HG02678 (cell line): ENCODE measurements at regions not wholly inside any gene's neighbourhood (a gene's known extent, or its start where the extent isn't known, plus 50 kb on each side); places are given as distances from the start of the nearest gene placed in this dataset.

ENCODE experiments used
- ATAC-seq: cut with Tn5 transposase; IDR thresholded peaks from one replicate; pipeline ENCODE4 v1.9.1; 2021; ENCODE audit warnings: mild to moderate bottlenecking, moderate library complexity; ENCODE audit not compliant: unreplicated experiment

DNA sequence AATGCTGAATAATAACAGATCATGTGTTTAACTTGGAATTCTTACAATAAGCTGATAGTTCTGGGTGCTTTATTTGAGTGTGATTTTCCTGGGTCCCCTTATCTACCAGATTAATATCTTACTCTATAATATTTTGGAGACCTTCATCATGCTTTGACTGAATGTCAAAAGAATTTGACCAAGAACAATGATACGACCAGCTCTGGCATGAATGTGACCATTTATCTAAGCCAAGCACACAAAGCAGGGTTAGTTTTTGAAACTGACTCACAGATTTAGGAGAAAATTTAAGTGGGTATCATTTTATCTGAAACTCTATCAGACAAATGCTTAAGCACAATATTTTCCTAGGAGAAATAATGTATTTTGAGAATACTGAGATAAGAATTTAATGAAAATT, 677.0 kb downstream of the NYAP2 start:
- ATAC-seq = no peak

DNA sequence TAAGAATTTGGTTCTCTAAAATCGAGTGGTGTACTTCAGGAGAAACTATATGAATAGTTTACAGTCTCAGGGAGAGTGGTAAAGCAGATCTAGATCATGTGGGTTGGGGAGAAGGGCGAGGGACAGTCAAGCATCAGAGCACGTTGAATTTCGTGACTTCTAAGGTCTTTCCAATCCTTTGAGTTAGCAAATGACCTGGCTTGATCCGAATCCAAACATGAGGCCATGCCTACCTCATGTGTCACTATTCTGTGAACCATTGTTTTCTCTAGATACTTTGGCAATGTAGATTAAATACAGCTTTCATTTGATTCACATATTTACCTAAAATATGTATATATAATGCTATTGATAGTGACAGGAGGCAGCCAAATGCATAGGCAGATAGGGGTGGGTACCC, 674.9 kb downstream of the NYAP2 start:
- ATAC-seq = no peak

DNA sequence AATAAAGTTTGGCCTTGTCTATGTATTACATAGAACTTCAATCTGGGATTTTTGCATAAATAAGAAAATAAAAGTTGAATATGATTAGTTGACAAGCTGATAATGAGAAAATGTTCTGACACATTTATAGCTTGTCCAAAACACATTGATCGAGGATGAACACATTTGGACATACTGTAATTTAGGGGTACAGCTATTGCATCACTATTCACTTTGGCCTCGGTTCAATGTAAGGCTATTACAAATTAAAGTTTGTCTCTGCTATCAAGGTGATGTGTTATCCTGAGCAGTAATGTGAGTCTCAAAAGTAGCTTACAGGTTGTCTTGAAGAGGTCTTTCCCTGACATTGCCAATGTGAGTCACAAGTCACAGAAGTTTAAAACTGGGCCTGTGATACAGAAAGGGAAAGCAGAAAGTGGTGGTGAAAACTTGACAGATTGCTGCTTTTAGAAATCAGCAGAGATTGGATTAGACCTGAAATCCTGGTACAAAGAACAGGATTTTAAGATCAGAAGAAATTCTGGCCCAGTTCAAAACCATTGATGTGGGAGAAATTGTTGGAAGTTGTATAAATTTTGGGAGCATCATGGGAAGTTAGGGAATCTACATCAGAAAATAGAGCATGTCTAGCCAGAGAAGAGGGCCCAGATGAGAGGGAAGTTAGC, 674.1 kb downstream of the NYAP2 start:
- ATAC-seq = no peak

DNA sequence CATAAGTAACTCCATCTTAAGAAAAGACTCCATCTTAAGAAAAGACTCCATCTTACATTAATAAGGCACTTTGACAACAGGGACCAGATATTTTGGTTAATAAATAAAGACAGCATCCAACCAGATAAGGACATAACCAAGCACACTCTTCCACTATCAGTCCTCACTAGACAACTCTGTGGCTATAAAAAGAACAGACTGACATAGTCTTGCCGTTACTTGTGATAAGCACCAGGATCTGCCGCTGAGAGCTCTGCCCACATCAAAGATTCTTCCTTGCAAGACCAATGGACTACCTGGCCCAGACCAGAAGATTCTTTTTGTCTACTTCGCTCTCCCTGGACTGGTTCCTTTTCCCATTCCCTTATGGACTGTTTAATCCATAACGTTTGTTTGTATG, 667.4 kb downstream of the NYAP2 start:
- no peak for ATAC-seq

DNA sequence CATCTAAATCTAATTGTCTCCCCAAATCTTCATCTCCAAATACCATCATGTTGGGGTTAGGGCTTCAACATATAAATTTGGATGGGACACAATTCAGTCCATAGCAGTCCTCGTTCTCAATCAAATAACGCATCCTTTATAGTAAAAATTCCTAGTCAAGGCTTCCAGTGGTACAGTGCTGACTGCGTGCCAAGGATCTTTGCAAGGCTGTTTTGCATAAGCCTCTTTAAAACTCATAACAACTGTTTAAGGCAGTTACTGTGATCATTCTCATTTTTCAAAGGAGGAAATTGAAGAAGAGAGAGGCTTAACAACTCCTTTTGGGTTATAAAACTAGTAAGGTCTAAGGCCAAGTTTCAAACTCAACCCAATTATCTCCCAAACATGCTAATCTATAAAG, 666.9 kb downstream of the NYAP2 start:
- no peak for ATAC-seq

DNA sequence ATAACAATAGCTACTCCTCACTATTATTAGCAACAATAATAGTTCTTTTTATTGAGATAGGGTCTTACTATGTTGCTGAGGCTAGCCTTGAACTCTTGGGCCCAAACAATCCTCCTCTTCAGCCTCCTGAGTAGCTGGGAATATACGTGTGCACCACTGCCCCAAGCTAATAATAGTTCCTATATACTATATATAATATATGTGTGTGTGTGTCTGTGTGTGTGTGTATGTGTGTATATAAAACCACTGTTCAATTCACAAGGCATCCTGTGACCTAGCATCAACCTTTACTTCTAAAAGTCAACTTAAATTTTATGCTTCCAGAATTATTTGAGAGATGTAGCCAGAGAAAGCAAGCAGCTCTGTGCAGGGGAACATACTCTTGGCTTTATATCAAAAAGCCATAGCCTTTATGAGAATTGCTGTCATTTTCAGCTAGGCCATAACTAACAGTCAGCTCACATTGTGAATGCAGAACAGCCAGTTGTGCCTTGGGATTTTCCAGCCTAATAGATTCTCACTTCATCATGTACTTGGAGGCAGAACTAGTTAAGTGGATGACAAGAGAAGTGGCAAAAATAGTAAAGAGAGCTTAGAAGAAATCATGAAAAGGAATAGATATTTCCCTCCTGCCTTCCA, 665.5 kb downstream of the NYAP2 start:
- ATAC-seq = no peak

DNA sequence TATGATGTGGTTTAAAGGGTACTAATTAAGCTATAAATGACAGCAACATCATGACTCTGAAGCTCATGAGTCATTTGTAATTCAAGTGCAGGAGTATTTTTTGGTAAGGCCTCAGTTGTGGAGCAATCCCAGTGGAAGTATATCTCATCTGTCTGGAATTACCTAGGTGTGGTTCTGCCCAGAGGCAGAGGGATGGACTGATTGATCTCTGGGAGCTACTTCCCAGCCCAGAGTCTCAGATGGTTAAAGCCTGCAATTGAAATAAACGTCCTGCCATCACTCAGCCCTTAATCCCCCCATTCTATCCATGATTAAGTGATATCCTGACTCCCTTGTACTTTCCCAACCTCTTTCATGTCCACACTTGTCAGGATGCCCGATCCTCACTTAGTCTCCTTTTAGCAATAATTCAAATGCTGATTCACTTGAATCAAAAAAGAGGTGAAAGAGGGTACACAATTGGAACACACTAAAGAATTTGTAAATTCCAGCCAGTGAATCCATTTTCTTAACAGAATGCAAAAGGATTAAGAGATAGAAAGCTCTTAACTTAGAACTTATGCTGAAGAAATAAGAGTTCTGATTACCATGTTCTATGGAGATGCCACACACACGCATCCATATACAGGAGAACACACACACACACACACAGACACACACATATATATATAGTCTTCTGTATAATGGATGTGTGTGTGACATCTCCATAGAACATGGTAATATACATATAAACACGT, 664.4 kb downstream of the NYAP2 start:
- ATAC-seq = no peak

DNA sequence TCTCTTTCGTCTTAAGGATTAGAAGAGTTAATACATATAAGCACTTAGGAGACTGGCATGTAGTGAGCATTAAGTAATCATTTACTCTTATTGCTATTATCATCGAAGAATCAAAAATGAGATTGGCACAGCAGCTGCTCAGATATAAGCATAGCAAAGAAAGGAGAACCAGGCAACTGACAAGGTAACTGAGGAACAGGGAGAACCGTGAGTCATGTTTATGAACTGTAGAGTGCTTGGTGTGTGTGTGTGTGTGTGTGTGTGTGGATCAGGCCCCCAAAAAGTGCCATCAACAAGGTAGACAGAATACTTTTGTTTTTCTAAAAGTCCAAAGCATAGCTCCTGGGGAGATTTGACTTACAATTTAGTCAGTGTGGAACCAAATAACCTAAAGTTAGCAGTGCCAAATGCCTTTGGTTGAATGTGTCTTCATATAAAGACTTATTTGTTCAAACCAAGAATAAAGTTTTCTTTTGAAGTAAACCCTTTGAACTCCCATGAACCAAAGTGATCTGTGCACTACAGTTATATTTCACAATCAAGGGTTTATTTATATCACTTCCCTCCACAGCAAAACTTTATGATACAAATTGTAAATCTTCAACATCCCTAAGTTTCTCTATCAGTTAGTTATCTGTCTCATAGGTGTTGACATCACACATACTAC, 660.6 kb downstream of the NYAP2 start:
- no peak for ATAC-seq

DNA sequence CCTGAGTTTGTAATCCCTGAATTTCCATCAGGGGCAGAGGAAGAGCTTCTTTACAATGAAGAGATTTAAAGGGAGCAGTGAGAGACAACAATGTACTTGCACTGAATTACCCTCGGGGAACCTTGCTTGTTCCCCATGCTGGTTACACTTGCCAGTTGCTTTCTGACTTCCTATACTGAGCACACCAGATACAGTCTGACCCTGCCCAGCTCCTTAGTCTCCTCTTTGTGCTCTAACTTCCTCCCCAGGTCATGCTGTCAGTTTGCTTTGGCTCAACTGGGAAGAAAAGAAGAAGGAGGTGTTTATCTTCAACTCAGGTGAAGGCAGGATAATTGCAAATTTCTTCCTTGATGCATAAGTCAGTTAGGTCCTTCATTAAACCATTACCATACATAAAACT, 658.4 kb downstream of the NYAP2 start:
- no peak for ATAC-seq

DNA sequence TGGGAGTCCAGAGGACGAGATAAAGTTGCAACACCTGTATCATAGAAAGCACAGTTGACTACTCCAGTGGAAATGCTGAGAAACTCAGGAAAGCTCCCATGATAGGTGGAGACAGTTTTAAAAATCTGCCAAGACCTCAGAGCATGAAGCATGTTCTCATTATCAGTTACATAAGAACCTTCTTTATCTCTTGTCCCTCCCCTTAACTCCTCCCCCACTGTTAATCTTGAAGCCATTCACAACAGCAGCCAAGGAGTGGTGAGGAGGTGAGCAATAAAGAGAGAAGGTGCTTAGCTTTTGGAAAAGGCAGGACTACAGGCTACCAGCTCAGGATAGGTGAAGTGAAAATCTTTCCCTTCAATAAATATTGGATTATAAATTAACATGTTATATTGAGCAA, 657.9 kb downstream of the NYAP2 start:
- ATAC-seq = no peak

DNA sequence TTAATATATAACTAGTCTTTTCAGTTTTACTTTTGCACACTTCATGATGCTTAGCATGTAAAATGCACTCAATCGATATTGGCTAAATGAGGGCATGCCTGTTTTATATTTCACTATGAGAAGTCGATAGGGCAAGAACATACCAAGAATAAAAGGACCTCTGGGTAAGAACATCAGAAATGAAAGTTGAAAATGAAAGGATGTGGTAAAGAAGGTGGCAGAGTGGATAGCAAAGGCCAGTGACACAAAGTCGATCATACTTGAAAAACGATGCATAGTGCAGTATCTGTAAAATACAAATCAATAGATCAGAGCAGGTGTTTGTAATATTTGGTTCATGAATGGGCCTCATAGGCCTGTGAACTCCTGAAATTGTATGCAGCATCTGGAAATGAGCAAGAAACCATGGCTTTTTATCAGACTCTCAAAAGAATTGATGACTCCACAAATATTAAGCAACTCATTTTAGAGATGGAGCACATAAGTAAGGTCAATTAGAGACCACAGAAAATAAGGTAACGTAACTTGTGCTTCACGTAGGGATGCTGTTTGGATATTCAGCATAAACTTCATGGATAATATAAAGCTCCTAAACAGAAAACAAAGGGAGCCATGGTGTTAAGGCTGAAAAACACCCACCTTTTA, 653.4 kb downstream of the NYAP2 start:
- ATAC-seq = no peak

DNA sequence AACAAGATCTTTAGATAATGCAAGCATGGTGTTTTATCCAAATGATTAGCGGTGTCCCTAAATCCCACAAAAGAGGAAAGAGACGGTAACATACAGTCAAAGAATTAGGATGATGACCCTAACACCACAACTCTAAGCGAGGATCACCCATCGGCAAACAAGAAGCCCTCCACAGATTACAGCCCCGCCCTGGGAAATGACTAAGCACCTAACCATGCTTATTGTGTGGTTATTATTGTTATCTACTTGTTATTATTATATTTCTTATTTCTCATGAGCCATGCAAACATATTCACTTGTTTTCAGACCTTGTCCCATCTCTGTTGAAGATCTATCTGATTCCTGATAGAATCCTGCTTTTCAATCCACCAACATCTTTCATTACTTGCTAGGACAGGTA, 651.3 kb downstream of the NYAP2 start:
- ATAC-seq = no peak

DNA sequence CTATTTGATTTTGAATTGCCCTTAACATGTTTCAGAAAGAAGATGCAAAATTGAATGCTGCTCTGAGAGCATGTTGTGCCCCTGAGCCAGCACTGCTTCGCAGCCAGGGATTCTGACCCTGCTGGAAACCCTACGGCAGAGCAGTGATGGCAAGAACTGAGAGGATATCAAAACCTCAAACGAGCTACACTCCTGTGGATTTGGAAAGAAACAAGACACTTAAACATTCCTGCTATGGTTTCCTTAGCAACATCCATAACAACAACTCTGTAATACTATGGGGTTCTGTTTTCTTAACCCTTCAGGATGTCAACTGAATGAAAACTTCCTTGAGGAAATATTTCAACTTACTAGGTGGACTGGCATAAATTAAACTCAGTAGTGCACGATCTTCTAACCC, 649.1 kb downstream of the NYAP2 start:
- ATAC-seq = no peak

DNA sequence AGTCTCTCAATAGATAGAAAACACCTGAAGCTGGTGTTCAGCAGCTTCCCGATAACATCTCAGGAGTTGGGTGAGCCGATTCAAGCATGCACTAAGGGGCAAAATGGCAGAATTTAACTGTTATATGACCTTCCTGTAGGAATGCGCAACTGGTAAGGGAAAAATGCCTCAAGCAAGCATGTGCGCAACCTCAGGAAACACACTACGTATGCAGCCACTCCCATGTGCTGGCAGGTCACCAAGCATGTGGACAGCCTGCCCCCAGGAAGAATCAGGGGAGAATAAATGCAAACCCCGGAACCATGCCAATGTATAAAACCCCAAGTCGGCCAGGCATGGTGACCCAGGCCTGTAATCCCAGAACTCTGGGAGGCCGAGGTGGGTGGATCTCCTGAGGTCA, 645.6 kb downstream of the NYAP2 start:
- no peak for ATAC-seq

DNA sequence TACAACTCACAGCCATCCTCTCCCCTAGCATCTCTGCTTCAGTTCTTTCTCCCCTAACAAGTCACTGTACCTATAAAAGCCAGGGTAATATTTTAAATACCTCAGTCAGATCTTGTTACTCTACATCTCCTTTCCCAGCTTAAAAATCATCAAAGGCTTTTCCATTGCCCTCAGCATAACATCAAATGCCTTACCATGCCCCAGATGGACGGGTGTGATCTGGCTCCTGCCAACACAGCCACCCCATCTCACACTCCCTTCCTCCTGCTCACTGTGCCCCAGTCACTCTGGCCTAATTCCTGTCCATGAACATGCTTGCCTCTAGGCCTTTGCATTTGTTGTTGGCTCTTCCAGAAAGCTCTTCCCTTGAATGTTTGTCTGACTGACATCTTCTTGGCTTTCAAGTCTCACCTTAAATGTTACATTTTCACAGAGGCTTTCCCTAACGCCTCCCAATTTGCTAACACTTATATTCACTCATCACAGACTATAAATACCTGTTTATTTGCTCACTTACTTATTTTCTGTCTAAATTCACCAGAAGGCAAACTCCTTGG, 640.9 kb downstream of the NYAP2 start:
- no peak for ATAC-seq

DNA sequence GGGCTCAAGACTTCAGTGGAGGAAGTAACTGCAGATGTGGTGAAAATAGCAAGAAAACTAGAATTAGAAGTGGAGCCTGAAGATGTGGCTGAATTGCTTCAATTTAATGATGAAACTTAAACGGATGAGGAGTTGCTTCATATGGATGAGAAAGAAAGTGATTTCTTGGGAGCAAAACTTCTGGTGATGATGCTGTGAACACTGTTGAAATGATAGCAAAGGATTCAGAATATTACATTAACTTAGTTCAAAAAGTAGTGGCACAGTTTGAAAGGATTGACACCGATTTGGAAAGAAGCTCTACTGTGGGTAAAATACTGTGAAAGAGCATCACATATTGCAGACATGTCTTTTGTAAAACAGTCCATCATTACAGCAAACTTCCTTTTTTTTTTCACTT, 638.0 kb downstream of the NYAP2 start:
- ATAC-seq = no peak

DNA sequence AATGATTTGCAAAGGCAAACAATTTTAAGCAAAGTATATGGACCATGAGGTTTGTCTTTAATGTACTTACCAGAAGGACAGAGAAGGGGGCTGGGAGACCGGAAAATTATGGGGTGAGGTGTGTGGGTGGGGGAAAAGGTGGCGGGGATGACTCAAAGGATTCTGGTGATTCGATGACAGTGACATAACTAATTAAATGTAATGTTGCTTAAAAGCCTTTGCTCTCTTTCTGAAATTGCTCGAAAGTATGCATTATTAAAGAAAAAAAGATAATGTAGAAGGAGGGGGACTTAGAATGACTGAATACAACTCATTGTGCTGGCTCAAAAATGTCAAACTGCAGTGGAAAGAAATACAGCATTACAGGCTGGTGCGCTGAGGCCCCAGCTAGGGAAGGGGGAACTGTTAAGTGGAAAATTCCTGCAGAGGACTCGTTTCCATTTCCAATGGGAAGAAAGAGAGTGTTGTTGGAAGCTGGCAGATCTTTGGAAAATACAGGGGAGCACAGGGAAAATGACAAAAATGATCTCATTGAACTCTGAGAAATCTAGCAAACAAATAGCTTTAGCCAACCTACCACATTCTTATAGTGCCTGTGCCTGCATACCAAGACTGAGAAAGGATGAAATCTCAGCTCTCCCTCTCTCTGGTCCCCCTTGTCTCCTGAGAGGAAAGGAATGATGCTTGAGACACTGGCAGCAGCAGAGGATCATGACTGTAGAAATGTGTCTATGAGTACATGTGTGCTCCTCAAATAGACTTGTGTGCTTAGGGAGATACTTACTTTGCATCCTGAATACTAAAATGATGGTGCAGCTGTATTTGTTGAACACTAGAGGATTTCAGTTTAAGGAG, 632.4 kb downstream of the NYAP2 start:
- no peak for ATAC-seq

DNA sequence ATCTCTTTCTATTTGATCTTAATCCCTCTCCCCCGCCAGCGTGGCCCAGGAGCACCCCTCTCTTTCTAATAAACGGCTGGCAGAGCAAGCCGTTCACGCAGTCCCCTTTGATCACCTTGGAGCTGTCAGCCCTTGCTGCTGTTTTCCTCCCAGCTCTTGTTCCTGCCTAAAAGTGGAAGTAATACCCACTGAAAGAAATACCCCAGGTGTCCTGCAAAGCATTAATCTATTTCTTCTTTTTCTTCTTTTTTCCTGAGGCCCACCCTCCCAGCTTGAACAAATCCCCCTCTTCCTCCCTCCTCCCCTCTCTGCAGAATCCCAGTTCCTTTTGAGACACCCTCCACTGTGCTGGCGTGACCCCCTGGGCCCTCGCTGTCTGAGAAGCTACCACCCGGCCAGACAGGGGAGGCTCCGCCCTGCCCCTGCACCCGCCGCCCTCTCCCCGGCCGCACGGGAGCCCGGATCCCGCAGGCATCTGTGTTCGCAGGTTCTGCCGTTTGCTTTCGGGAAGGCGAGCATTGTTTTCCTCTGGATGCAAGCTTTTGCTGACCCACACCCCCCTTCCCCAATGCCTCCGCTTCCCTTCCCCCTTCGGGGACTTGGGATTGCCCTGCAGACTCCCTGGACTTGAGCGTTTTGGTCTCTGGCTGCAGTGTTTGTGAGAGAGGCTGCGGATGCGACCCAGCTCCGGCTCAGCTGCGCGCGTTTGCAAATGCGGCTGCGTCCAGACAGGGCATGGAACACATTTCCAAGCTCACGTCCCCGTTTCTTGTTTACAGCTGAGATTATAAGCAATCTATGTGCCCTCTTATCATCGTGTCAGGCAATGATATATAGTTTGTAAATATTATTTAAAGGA, 631.5 kb downstream of the NYAP2 start:
- ATAC-seq = peak; percentile 58

DNA sequence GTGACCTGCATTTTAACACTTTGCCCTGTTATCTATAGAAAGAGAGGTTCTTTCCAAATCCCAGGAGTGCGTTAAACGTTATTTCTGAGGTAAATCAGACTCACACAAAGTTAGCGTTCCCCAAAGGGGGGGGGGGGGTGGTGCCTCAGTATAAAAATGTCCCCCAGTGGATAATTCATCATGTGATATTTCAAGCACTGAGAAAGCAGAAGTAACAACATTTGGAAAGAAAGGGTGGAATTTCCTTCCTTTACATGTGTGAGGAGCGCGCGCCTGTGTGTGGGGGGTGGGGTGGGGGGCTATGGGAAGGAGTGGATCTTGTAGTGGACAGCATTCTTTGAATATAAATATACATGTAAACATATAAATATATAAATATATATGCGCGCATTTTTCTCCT, 630.9 kb downstream of the NYAP2 start:
- no peak for ATAC-seq
